Prostate gland (tissue), 2 donors: ENCODE measurements at regions not wholly inside any gene's neighbourhood (a gene's known extent, or its start where the extent isn't known, plus 50 kb on each side); places are given as distances from the start of the nearest gene placed in this dataset.

Source experiments
- DNase-seq: peaks from one replicate; pipeline ENCODE4 v3.0.0-alpha.2; 2019; ENCODE audit warnings: low spot score
- H3K27ac ChIP-seq, 2 donors: fragments of 200-600 bp; sonication (generic); 2 replicates each; pipeline ENCODE4 v1.5.1; 2017 to 2019
- H3K27me3 ChIP-seq: fragments of 200-600 bp; sonication (generic); replicated peaks from 2 replicates; pipeline ENCODE4 v1.5.1; 2019; ENCODE audit not compliant: insufficient read depth
- H3K36me3 ChIP-seq, 2 donors: fragments of 200-600 bp; sonication (generic); 1 replicate in 1 of 2; 2 replicates in 1 of 2; pipeline versions ENCODE4 v1.5.1 to v1.8.1; 2017 to 2019
- H3K4me1 ChIP-seq: fragments of 200-600 bp; sonication (generic); replicated peaks from 2 replicates; pipeline ENCODE4 v1.5.1; 2019
- H3K4me3 ChIP-seq, 2 donors: fragments of 200-600 bp; sonication (generic); 2 replicates each; pipeline ENCODE4 v1.5.1; 2017 to 2019
- H3K9me3 ChIP-seq: fragments of 200-600 bp; sonication (generic); 2 replicates; pipeline ENCODE4 v1.5.1; 2017
- CTCF ChIP-seq, 4 experiments: fragments of 200-600 bp in 2 of 4; fragments of 450-650 bp in 2 of 4; sonication (generic) in 2 of 4; IDR thresholded peaks; 1 replicate in 3 of 4; 2 replicates in 1 of 4; pipeline ENCODE4 v1.5.1; 2016 to 2019; ENCODE audit warnings: antibody characterized with exemption in 4 of 4, mild to moderate bottlenecking in 2 of 4, moderate library complexity in 2 of 4
- POLR2A ChIP-seq: fragments of 450-650 bp; IDR thresholded peaks from one replicate; pipeline ENCODE4 v1.6.1; 2016; ENCODE audit warnings: antibody characterized with exemption, mild to moderate bottlenecking
- POLR2AphosphoS5 ChIP-seq: sonication (generic); formaldehyde crosslinking; IDR thresholded peaks from one replicate; pipeline ENCODE4 v1.6.1; 2017; ENCODE audit warnings: antibody characterized with exemption
- WGBS: methylation state at CpG from one replicate; pipeline ENCODE4 v1.1.5; 2018; 5-methylcytosine and 5-hydroxymethylcytosine counted together
- intact Hi-C: fragments of 100-400 bp; cut with DNase I; formaldehyde crosslinking; loops from one replicate; pipeline ENCODE4 v1.14.2; 2022

GRCh38 chr12:14281539-14281938 is 83.9 kb upstream of the ATF7IP start:
- H3K4me3 ChIP-seq, result no peak overlapping the region
- TF ChIP-seq CTCF (IDR thresholded peaks at IDR 0.05), result no peak
- TF ChIP-seq POLR2A, result no peak
- TF ChIP-seq POLR2AphosphoS5, result no peak
- 93% methylated on average over 2 of the region's 2 CpGs for WGBS

GRCh38 chr12:14283489-14284144 is 81.9 kb upstream of the ATF7IP start:
- H3K4me1 ChIP-seq, result no peaks in the 10 kb centered on the region
- no peak overlapping the region for H3K4me3 ChIP-seq
- intact Hi-C loops, result no loop called here
- DNase-seq, result no peak
- no peaks in the 10 kb centered on the region for H3K9me3 ChIP-seq
- no peaks in the 10 kb centered on the region for H3K36me3 ChIP-seq
- TF ChIP-seq POLR2AphosphoS5, result no peak
- TF ChIP-seq CTCF (IDR thresholded peaks at IDR 0.05), result no peak
- no peak for TF ChIP-seq POLR2A
- H3K27ac ChIP-seq, result no peak overlapping the region
- 64% methylated on average over 6 of the region's 6 CpGs for WGBS
- H3K27me3 ChIP-seq, result no peaks in the 10 kb centered on the region

More at GRCh38 chr12:14281539-14281938, 83.9 kb upstream of the ATF7IP start:
- no peak for DNase-seq
- H3K27ac ChIP-seq, result no peak overlapping the region
- no peaks in the 10 kb centered on the region for H3K9me3 ChIP-seq
- H3K36me3 ChIP-seq, result no peaks in the 10 kb centered on the region
- no peaks in the 10 kb centered on the region for H3K4me1 ChIP-seq
- no peaks in the 10 kb centered on the region for H3K27me3 ChIP-seq
- intact Hi-C loops, result no loop called here

- H3K4me3 ChIP-seq, result no peak overlapping the region
- no peaks in the 10 kb centered on the region for H3K27me3 ChIP-seq
- H3K9me3 ChIP-seq, result no peaks in the 10 kb centered on the region
- TF ChIP-seq POLR2AphosphoS5, result no peak
- TF ChIP-seq CTCF (IDR thresholded peaks at IDR 0.05), result no peak
- no peak for TF ChIP-seq POLR2A
- 50% methylated on average over 7 of the region's 7 CpGs for WGBS
- no peak for DNase-seq
- no peaks in the 10 kb centered on the region for H3K4me1 ChIP-seq
- intact Hi-C loops, result no loop called here
- H3K36me3 ChIP-seq, result no peaks in the 10 kb centered on the region
- no peak overlapping the region for H3K27ac ChIP-seq
Observed at GRCh38 chr12:14284184-14284722, 81.2 kb upstream of the ATF7IP start.

- H3K4me3 ChIP-seq, result no peak overlapping the region
- no peak for DNase-seq
- no peaks in the 10 kb centered on the region for H3K4me1 ChIP-seq
- H3K27me3 ChIP-seq, result no peaks in the 10 kb centered on the region
- TF ChIP-seq CTCF (IDR thresholded peaks at IDR 0.05), result no peak
- TF ChIP-seq POLR2AphosphoS5, result no peak
- no peak for TF ChIP-seq POLR2A
- H3K27ac ChIP-seq, result no peak overlapping the region
- H3K36me3 ChIP-seq, result no peaks in the 10 kb centered on the region
- intact Hi-C loops, result no loop called here
- WGBS, result 96% methylated on average over 1 of the region's 1 CpG
- H3K9me3 ChIP-seq, result no peaks in the 10 kb centered on the region
Observed at GRCh38 chr12:14289601-14290000, 75.9 kb upstream of the ATF7IP start.

GRCh38 chr12:14290951-14291350 is 74.5 kb upstream of the ATF7IP start:
- Histone ChIP-seq H3K4me3 (no peak overlapping the region), H3K27me3 (no peaks in the 10 kb centered on the region), H3K9me3 (no peaks in the 10 kb centered on the region), H3K27ac (no peak overlapping the region), H3K36me3 (no peaks in the 10 kb centered on the region), H3K4me1 (no peaks in the 10 kb centered on the region)
- intact Hi-C loops, result no loop called here
- no peak for DNase-seq
- WGBS, result 86% methylated on average over 1 of the region's 1 CpG
- TF ChIP-seq CTCF (IDR thresholded peaks at IDR 0.05), result no peak
- no peak for TF ChIP-seq POLR2A
- TF ChIP-seq POLR2AphosphoS5, result no peak
